Calu3 (cell line): ENCODE measurements at regions not wholly inside any gene's neighbourhood (a gene's known extent, or its start where the extent isn't known, plus 50 kb on each side); places are given as distances from the start of the nearest gene placed in this dataset.

ENCODE experiments used
- BruUV-seq: library from RNA; stranded (reverse); fragments of 400-500 nt; replicated peaks from 2 replicates; lab custom pipeline; 2021; lab: Mats Ljungman, UMichigan
- CTCF ChIA-PET: fragments of 300-600 bp; sonication (Branson Sonifier 250); formaldehyde crosslinking; loops from one replicate; lab custom pipeline; 2022; ENCODE audit warnings: antibody characterized with exemption; lab: Charles Lee
- DNase-seq: peaks from one replicate; pipeline ENCODE4 v3.0.0; 2022
- H3K27ac Mint-ChIP-seq: one replicate; pipeline ENCODE4 v1.8.0; 2022; ENCODE audit warnings: mixed read lengths; ENCODE audit not compliant: unreplicated experiment
- H3K27me3 Mint-ChIP-seq: one replicate; pipeline ENCODE4 v1.8.0; 2022; ENCODE audit warnings: mixed read lengths; ENCODE audit not compliant: unreplicated experiment
- H3K36me3 Mint-ChIP-seq: one replicate; pipeline ENCODE4 v1.8.0; 2022; ENCODE audit warnings: mild to moderate bottlenecking, moderate library complexity, mixed read lengths; ENCODE audit not compliant: insufficient read depth, unreplicated experiment
- H3K4me1 Mint-ChIP-seq: one replicate; pipeline ENCODE4 v1.8.0; 2022; ENCODE audit warnings: mild to moderate bottlenecking, low read depth, mixed read lengths; ENCODE audit not compliant: unreplicated experiment
- H3K4me3 Mint-ChIP-seq: one replicate; pipeline ENCODE4 v1.8.0; 2022; ENCODE audit warnings: mild to moderate bottlenecking, low read depth, moderate library complexity, mixed read lengths; ENCODE audit not compliant: unreplicated experiment
- H3K9me3 Mint-ChIP-seq: one replicate; pipeline ENCODE4 v1.8.0; 2022; ENCODE audit warnings: low read depth, mixed read lengths; ENCODE audit not compliant: unreplicated experiment
- intact Hi-C: fragments of 100-400 bp; cut with micrococcal nuclease; formaldehyde crosslinking; loops from one replicate; pipeline ENCODE4 v1.10.0; 2022; ENCODE audit not compliant: unreplicated experiment
- TF ChIP-seq, protein P1 (sequence below): fragments of 200-600 bp; IDR thresholded peaks from one replicate; pipeline ENCODE4 v1.8.0; 2022; ENCODE audit warnings: antibody characterized with exemption; ENCODE audit not compliant: unreplicated experiment

DNA sequence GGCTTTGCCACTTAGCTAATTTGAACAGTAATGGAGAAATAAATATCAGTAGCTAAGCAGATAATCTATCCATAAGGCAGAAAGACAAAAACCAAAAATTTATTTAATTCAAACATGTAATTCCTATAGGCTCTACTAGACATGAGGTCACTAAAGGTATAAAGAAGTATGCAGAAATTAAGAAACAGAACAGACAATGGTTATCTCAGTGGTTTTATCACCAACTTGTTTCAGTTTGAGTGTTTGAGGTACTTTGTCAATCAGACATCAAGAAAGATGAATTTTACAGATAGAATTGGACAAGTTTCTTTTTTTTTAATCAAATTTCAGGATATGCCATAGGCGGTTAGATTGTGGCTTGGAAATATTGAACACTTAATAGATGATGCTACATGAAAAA lies 67.4 kb upstream of the ZEB2 start:
- BruUV-seq, result no TSS peak
- Mint-ChIP-seq H3K36me3 (no peaks in the 10 kb centered on the region), H3K9me3 (peaks cover 3% of the 10 kb centered on the region), H3K4me1 (no peaks in the 10 kb centered on the region), H3K27me3 (no peaks in the 10 kb centered on the region), H3K27ac (no peak overlapping the region), H3K4me3 (no peak overlapping the region)
- no peak for DNase-seq
- intact Hi-C loops, result no loop called here
- TF ChIP-seq, protein P1, sequence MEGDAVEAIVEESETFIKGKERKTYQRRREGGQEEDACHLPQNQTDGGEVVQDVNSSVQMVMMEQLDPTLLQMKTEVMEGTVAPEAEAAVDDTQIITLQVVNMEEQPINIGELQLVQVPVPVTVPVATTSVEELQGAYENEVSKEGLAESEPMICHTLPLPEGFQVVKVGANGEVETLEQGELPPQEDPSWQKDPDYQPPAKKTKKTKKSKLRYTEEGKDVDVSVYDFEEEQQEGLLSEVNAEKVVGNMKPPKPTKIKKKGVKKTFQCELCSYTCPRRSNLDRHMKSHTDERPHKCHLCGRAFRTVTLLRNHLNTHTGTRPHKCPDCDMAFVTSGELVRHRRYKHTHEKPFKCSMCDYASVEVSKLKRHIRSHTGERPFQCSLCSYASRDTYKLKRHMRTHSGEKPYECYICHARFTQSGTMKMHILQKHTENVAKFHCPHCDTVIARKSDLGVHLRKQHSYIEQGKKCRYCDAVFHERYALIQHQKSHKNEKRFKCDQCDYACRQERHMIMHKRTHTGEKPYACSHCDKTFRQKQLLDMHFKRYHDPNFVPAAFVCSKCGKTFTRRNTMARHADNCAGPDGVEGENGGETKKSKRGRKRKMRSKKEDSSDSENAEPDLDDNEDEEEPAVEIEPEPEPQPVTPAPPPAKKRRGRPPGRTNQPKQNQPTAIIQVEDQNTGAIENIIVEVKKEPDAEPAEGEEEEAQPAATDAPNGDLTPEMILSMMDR, result no peak
- CTCF ChIA-PET, result interaction anchor here (1.5 kb wide), 1 partner anchor 10 kb away, joined by 5 read pairs; no protein-coding TSS in a partner anchor

DNA sequence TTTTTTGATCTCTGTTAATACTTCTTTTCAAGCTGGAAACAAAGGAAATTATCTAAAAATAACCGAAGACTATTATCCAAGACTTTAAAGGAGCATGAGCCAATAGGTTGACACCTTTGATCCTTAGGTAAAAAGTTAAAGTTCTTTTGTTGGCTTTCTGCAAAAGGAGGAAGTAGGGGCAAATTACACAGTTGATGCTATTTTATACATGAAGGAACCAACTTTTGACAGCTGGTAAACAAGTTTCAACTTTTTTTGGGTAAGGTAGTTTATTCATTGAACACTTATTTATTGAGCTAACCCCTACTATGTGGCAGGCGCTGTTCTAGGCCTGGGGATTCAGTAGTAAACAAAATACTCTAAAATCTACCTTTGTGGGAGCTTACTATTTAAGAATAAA lies 66.6 kb upstream of the ZEB2 start:
- TF ChIP-seq, protein P1, result no peak
- intact Hi-C loops, result no loop called here
- no peaks in the 10 kb centered on the region for H3K36me3 Mint-ChIP-seq
- H3K27me3 Mint-ChIP-seq, result no peaks in the 10 kb centered on the region
- no peak overlapping the region for H3K27ac Mint-ChIP-seq
- no TSS peak for BruUV-seq
- CTCF ChIA-PET, result interaction anchor here (1.5 kb wide), 1 partner anchor 10 kb away, joined by 5 read pairs; no protein-coding TSS in a partner anchor
- DNase-seq, result no peak
- no peaks in the 10 kb centered on the region for H3K4me1 Mint-ChIP-seq
- peaks cover 3% of the 10 kb centered on the region for H3K9me3 Mint-ChIP-seq
- no peak overlapping the region for H3K4me3 Mint-ChIP-seq

DNA sequence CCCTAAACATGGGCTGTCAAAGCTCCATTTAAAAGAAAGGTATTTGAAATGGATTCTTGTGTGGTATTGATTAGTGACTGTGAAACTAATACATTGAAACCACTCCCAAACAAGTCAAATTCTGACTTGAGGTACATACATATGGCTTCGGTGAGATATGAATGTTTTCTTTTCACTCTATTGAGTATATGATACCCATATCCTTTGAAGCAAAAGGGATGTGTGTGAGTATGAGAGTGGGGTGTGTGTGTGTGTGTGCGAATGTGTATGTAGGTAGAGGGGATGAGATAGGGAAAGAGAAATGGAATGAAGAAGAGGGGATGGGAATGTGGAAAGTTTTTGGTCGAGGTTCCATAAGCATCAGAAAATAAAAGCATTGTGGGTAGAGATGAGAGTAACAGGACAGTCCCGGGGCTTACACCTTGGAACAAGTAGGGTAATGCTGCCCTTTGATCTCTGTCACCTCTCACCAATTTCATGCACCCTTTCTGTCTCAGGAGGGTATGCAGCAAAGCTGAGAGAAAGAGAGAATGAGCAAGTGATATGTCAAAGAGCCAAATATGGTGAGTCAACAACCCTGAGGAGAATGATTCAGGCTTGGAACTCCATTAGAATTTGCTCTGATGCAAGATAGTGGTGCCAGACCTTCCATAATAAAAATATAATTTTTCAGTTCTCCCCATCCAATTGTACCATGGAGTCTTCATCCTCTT lies 64.0 kb upstream of the ZEB2 start:
- H3K4me1 Mint-ChIP-seq, result no peaks in the 10 kb centered on the region
- no TSS peak for BruUV-seq
- intact Hi-C loops, result no loop called here
- no peak overlapping the region for H3K4me3 Mint-ChIP-seq
- DNase-seq, result no peak
- H3K36me3 Mint-ChIP-seq, result no peaks in the 10 kb centered on the region
- TF ChIP-seq, protein P1, result no peak
- no peaks in the 10 kb centered on the region for H3K27me3 Mint-ChIP-seq
- no peak overlapping the region for H3K27ac Mint-ChIP-seq
- peaks cover 3% of the 10 kb centered on the region for H3K9me3 Mint-ChIP-seq
- CTCF ChIA-PET, result no interaction called here

DNA sequence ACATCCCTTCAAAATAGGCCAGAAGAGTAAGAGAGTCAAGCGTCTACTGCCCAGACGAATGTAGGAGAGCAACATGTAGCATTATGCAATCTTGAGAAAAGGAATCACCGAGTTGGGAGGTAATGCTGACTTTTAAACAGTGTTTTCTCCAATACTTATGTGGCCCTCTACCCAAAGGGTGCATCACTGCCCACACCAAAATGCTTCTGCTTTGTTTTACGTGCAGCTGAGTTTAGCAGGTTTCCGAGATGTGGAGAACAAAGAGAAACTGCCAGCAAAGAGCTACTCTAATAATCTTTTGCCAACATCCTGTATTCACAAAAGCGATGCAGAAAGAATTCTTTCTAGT lies 63.4 kb upstream of the ZEB2 start:
- intact Hi-C loops, result no loop called here
- CTCF ChIA-PET, result no interaction called here
- Mint-ChIP-seq H3K27ac (no peak overlapping the region), H3K9me3 (peaks cover 3% of the 10 kb centered on the region), H3K36me3 (no peaks in the 10 kb centered on the region), H3K4me3 (no peak overlapping the region), H3K4me1 (no peaks in the 10 kb centered on the region), H3K27me3 (no peaks in the 10 kb centered on the region)
- TF ChIP-seq, protein P1, result no peak
- no TSS peak for BruUV-seq
- no peak for DNase-seq
